Mucosa of rectum (tissue), 2 donors: ENCODE measurements at regions not wholly inside any gene's neighbourhood (a gene's known extent, or its start where the extent isn't known, plus 50 kb on each side); places are given as distances from the start of the nearest gene placed in this dataset.

Experiments
- H3K27ac ChIP-seq, 2 donors: one replicate each; pipeline ENCODE4 v1.7.0; 2013; ENCODE audit warnings: inconsistent platforms in 2 of 2, low read depth in 2 of 2, low read length in 2 of 2
- H3K27me3 ChIP-seq, 2 donors: one replicate each; pipeline ENCODE4 v1.7.0; 2013; ENCODE audit warnings: low read length in 2 of 2; ENCODE audit not compliant: control insufficient read depth in 2 of 2, insufficient read depth in 2 of 2
- H3K36me3 ChIP-seq, 2 donors: one replicate each; pipeline ENCODE4 v1.7.0; 2013; ENCODE audit warnings: low read length in 2 of 2; ENCODE audit not compliant: control insufficient read depth in 2 of 2, insufficient read depth in 2 of 2
- H3K4me1 ChIP-seq, 2 donors: one replicate each; pipeline ENCODE4 v1.7.0; 2013; ENCODE audit warnings: low read length in 2 of 2, mild to moderate bottlenecking in 1 of 2; ENCODE audit not compliant: control insufficient read depth in 2 of 2, insufficient read depth in 2 of 2
- H3K4me3 ChIP-seq, 2 donors: one replicate each; pipeline ENCODE4 v1.7.0; 2013; ENCODE audit warnings: low read length in 2 of 2
- H3K9ac ChIP-seq, 2 donors: one replicate each; pipeline ENCODE4 v1.7.0; 2013; ENCODE audit warnings: low read length in 2 of 2, low read depth in 1 of 2, mild to moderate bottlenecking in 1 of 2
- H3K9me3 ChIP-seq, 2 donors: one replicate each; pipeline ENCODE4 v1.7.0; 2013; ENCODE audit warnings: low read length in 2 of 2; ENCODE audit not compliant: control insufficient read depth in 2 of 2
- donor health status: healthy.
- donor health status: Normal muscosa, but diverticular disease.

- Histone ChIP-seq H3K27ac (no peak overlapping the region), H3K4me3 (no peak overlapping the region), H3K27me3 (no peaks in the 10 kb centered on the region), H3K4me1 (no peaks in the 10 kb centered on the region), H3K36me3 (no peaks in the 10 kb centered on the region), H3K9me3 (no peaks in the 10 kb centered on the region), H3K9ac (no peak overlapping the region)
Observed at GRCh38 chr12:118680356-118680963, 300.9 kb upstream of the SRRM4 start.

GRCh38 chr12:118682656-118683055 is 298.7 kb upstream of the SRRM4 start:
- H3K27me3 ChIP-seq, result no peaks in the 10 kb centered on the region
- H3K36me3 ChIP-seq, result no peaks in the 10 kb centered on the region
- no peak overlapping the region for H3K4me3 ChIP-seq
- no peaks in the 10 kb centered on the region for H3K4me1 ChIP-seq
- no peaks in the 10 kb centered on the region for H3K9me3 ChIP-seq
- H3K27ac ChIP-seq, result no peak overlapping the region
- H3K9ac ChIP-seq, result no peak overlapping the region

- Histone ChIP-seq H3K27ac (no peak overlapping the region), H3K4me3 (no peak overlapping the region), H3K27me3 (no peaks in the 10 kb centered on the region), H3K9me3 (no peaks in the 10 kb centered on the region), H3K9ac (no peak overlapping the region), H3K4me1 (no peaks in the 10 kb centered on the region), H3K36me3 (no peaks in the 10 kb centered on the region)
Observed at GRCh38 chr12:118685983-118686607, 295.2 kb upstream of the SRRM4 start.

GRCh38 chr12:118689793-118690192 is 291.5 kb upstream of the SRRM4 start:
- H3K27me3 ChIP-seq, result no peaks in the 10 kb centered on the region

GRCh38 chr12:118690506-118690905 is 290.8 kb upstream of the SRRM4 start:
- Histone ChIP-seq H3K9ac (no peak overlapping the region), H3K36me3 (no peaks in the 10 kb centered on the region), H3K4me1 (no peaks in the 10 kb centered on the region), H3K27ac (no peak overlapping the region), H3K9me3 (no peaks in the 10 kb centered on the region), H3K4me3 (no peak overlapping the region), H3K27me3 (no peaks in the 10 kb centered on the region)

More at GRCh38 chr12:118689793-118690192, 291.5 kb upstream of the SRRM4 start:
- no peaks in the 10 kb centered on the region for H3K9me3 ChIP-seq
- H3K36me3 ChIP-seq, result no peaks in the 10 kb centered on the region
- no peak overlapping the region for H3K27ac ChIP-seq
- H3K9ac ChIP-seq, result no peak overlapping the region
- no peak overlapping the region for H3K4me3 ChIP-seq
- H3K4me1 ChIP-seq, result no peaks in the 10 kb centered on the region

- H3K9ac ChIP-seq, result no peak overlapping the region
- H3K9me3 ChIP-seq, result no peaks in the 10 kb centered on the region
- H3K36me3 ChIP-seq, result no peaks in the 10 kb centered on the region
- H3K4me3 ChIP-seq, result no peak overlapping the region
- H3K27me3 ChIP-seq, result no peaks in the 10 kb centered on the region
- no peak overlapping the region for H3K27ac ChIP-seq
- H3K4me1 ChIP-seq, result no peaks in the 10 kb centered on the region
Observed at GRCh38 chr12:118694128-118694775, 287.1 kb upstream of the SRRM4 start.

- no peaks in the 10 kb centered on the region for H3K9me3 ChIP-seq
- no peak overlapping the region for H3K9ac ChIP-seq
- no peaks in the 10 kb centered on the region for H3K4me1 ChIP-seq
- no peak overlapping the region for H3K4me3 ChIP-seq
- H3K36me3 ChIP-seq, result no peaks in the 10 kb centered on the region
- no peak overlapping the region for H3K27ac ChIP-seq
- peaks cover 0 to 3% of the 10 kb centered on the region in 2 donors for H3K27me3 ChIP-seq
Observed at GRCh38 chr12:118704527-118705241, 276.7 kb upstream of the SRRM4 start.

- H3K4me1 ChIP-seq, result no peaks in the 10 kb centered on the region
- no peak overlapping the region for H3K27ac ChIP-seq
- no peak overlapping the region for H3K9ac ChIP-seq
- peaks cover 0 to 3% of the 10 kb centered on the region in 2 donors for H3K27me3 ChIP-seq
- H3K9me3 ChIP-seq, result no peaks in the 10 kb centered on the region
- H3K36me3 ChIP-seq, result no peaks in the 10 kb centered on the region
- no peak overlapping the region for H3K4me3 ChIP-seq
Observed at GRCh38 chr12:118706437-118706836, 274.9 kb upstream of the SRRM4 start.

- peaks cover 0 to 3% of the 10 kb centered on the region in 2 donors for H3K27me3 ChIP-seq
- H3K4me3 ChIP-seq, result no peak overlapping the region
- no peaks in the 10 kb centered on the region for H3K4me1 ChIP-seq
- H3K9ac ChIP-seq, result no peak overlapping the region
- H3K9me3 ChIP-seq, result no peaks in the 10 kb centered on the region
- no peaks in the 10 kb centered on the region for H3K36me3 ChIP-seq
- H3K27ac ChIP-seq, result no peak overlapping the region
Observed at GRCh38 chr12:118709946-118710345, 271.4 kb upstream of the SRRM4 start.

- no peaks in the 10 kb centered on the region for H3K27me3 ChIP-seq
- H3K4me1 ChIP-seq, result no peaks in the 10 kb centered on the region
- no peak overlapping the region for H3K27ac ChIP-seq
- H3K4me3 ChIP-seq, result no peak overlapping the region
- no peak overlapping the region for H3K9ac ChIP-seq
- H3K36me3 ChIP-seq, result no peaks in the 10 kb centered on the region
- no peaks in the 10 kb centered on the region for H3K9me3 ChIP-seq
Observed at GRCh38 chr12:118711185-118711584, 270.2 kb upstream of the SRRM4 start.
